ENCODE measurements at regions not wholly inside any gene's neighbourhood (a gene's known extent, or its start where the extent isn't known, plus 50 kb on each side); places are given as distances from the start of the nearest gene placed in this dataset.

DNA sequence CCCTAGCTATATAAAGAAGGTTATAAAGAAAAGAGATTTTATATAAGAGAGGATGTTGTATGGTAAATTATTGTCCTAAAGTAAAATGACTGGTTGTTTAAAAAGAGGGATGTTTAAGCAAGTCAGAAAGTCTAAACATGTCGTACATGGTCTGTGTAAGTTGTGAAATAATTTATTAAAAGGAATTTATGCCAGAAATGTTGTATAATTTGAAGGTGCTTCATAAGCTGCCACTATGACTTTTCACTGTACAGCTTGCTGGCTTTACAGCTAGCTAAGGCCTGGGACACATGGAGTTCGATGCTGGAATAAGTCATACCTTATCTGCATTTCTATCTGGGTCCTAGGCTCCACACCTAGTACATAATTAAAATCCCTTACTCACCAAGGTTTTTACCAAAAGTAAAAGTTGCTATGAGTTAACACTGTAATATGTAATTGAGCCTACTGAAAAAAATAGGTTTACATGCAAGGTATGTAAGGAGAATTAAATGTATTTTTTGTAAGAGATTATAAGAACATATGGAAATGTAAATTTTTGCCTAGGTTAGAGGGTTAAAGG lies 59.0 kb upstream of the EDEM3 start:
- DNase-seq: no peak

DNA sequence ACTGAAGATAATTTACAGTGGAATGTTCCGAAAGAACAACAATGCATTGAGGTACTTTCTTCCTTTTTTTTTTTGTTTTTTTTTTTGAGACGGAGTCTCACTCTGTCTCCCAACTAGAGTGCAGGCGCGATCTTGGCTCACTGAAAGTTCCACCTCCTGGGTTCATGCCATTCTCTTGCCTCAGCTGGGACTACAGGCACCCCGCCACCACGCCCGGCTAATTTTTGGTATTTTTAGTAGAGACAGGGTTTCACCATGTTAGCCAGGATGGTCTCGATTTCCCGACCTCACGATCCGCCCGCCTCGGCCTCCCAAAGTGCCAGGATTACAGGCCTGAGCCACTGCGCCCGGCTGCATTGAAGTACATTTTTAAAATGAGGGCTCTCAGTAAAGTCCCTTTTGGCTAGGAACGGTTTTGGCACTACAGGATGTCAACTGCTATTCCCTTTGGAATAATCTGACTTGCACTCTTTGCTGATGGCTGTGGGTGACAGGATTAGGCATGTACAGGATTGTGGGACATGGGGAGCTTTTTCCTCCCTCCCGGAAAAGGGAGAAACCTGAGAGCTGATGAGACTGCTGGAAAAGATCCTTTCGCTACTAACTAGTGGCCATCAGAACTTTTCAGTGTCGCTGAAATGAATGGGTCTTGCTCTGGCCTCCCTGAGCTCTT lies 56.9 kb upstream of the EDEM3 start:
- DNase-seq: no peak

- DNase-seq: no peak
Observed at GRCh38 chr1:184810735-184811343, 56.2 kb upstream of the EDEM3 start.

DNA sequence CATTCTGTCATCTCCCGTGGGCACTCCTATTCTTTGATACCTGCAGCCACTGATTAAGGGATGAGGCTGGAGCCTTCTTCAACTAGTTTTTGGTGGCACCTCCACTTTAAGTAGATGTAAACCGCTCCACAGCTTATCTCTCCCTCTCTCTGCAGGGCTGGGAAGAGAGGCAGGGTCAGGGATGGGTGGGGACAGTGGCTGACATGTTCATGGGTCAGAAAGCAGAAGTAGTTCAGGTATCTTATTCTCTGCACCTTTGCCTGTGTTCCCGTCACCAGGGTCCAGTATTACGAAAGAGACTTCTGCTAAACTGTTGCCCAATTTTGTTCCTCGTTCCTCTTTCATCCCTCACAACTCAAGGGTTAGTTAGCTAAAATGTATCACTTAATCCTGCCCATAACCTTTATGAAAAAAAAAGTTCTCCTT lies 51.7 kb upstream of the EDEM3 start:
- DNase-seq: peak; percentile 18

DNA sequence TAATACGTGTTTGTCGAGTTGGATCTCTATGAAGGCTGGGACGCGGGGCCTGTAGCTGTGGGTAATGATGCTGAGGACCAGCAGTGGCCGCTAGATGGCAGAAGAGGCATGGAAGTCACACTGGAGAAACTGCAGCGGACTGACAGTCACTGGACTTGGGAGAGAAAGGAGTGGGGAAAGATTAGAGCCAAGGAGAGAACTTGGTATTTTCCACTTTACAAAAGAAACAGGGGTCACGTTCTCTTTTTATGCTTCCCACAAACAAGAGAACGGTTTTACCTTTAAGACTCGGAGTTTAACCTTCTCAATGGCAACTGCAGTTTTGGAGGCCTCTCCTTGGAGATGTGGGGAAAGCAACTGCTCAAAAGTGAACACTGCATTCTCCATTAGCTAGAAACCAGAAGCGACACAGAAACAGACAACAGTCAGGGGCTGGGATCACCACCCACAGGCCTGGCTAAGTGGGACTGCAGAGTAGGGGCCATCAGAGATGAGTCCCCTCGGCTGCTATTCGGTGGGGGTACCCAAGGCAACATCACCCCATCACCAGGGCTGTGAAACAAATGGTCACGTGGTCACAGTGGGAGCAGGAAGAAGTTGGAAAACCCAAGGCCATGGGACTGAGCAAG lies 51.1 kb upstream of the EDEM3 start:
- DNase-seq: peak; percentile 87

All from CD4-positive, alpha-beta T cell treated with Interleukin-17A for 1 hour (primary cell).